Gastroesophageal sphincter (tissue), 4 donors: ENCODE measurements at regions not wholly inside any gene's neighbourhood (a gene's known extent, or its start where the extent isn't known, plus 50 kb on each side); places are given as distances from the start of the nearest gene placed in this dataset.

ENCODE experiments used
- ATAC-seq: fragments of 150-250 bp; one replicate; pipeline ENCODE4 v1.9.1; 2016; ENCODE audit warnings: mild to moderate bottlenecking, moderate library complexity
- H3K27ac ChIP-seq, 4 donors: fragments of 200-600 bp; sonication (generic) in 3 of 4; 1 replicate in 3 of 4; 2 replicates in 1 of 4; pipeline ENCODE4 v1.5.1; 2016 to 2019
- H3K27me3 ChIP-seq: fragments of 200-600 bp; sonication (generic); one replicate; pipeline ENCODE4 v1.5.1; 2019
- H3K36me3 ChIP-seq, 2 donors: fragments of 200-600 bp; sonication (generic); one replicate each; pipeline ENCODE4 v1.5.1; 2019; ENCODE audit warnings: control low read depth in 1 of 2
- H3K4me1 ChIP-seq, 3 donors: fragments of 200-600 bp; sonication (generic); 1 replicate in 2 of 3; 2 replicates in 1 of 3; pipeline ENCODE4 v1.5.1; 2016 to 2019; ENCODE audit warnings: control low read depth in 2 of 3
- H3K4me3 ChIP-seq, 2 donors: fragments of 200-600 bp; sonication (generic); one replicate each; pipeline ENCODE4 v1.5.1; 2019; ENCODE audit warnings: mild to moderate bottlenecking in 1 of 2, moderate library complexity in 1 of 2
- H3K9me3 ChIP-seq, 3 donors: fragments of 200-600 bp; sonication (generic); one replicate each; pipeline ENCODE4 v1.5.1; 2017 to 2019; ENCODE audit warnings: control low read depth in 2 of 3
- EP300 ChIP-seq: sonication (generic); formaldehyde crosslinking; IDR thresholded peaks from one replicate; pipeline ENCODE4 v1.6.1; 2017; ENCODE audit warnings: antibody characterized with exemption, mild to moderate bottlenecking
- POLR2A ChIP-seq, 2 donors: fragments of 450-650 bp; IDR thresholded peaks; one replicate each; pipeline ENCODE4 v1.6.1; 2017; ENCODE audit warnings: antibody characterized with exemption in 2 of 2, mild to moderate bottlenecking in 2 of 2, moderate library complexity in 1 of 2
- POLR2AphosphoS5 ChIP-seq: sonication (generic); formaldehyde crosslinking; IDR thresholded peaks from one replicate; pipeline ENCODE4 v1.6.1; 2017; ENCODE audit warnings: antibody characterized with exemption
- WGBS, 2 donors: methylation state at CpG; one replicate each; pipeline ENCODE4 v1.1.5; 2018; ENCODE audit warnings: low coverage in 1 of 2; 5-methylcytosine and 5-hydroxymethylcytosine counted together
- TF ChIP-seq, protein P1 (sequence below), 4 experiments: fragments of 200-600 bp in 2 of 4; fragments of 450-650 bp in 2 of 4; sonication (generic) in 1 of 4; IDR thresholded peaks; one replicate each; pipeline ENCODE4 v1.5.1; 2017 to 2019; ENCODE audit warnings: antibody characterized with exemption in 4 of 4, mild to moderate bottlenecking in 2 of 4, moderate library complexity in 2 of 4

DNA sequence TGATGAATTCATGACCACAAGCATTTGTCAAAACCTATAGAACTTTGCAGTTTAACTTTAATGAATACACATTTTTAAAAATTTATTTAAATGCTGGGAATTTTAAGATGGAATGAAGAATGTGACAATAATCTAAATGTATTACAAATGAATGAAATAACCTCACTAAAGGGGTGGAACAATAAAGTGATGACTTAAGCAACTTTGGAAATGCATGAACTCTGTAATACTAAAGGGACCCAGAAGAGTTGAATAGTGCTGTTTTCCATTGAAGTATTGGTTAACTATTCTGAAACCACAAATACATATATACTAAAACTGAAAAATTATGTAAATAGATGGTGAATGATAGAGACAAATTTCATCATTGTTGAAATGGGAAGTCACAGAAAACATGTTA, 1395.1 kb downstream of the NCAM2 start:
- H3K36me3 ChIP-seq: no peaks in the 10 kb centered on the region
- no peak for ATAC-seq
- H3K27me3 ChIP-seq: no peaks in the 10 kb centered on the region
- TF ChIP-seq EP300 (no peak), POLR2AphosphoS5 (no peak), POLR2A (IDR thresholded peaks at IDR 0.05) (no peak)
- TF ChIP-seq, protein P1, sequence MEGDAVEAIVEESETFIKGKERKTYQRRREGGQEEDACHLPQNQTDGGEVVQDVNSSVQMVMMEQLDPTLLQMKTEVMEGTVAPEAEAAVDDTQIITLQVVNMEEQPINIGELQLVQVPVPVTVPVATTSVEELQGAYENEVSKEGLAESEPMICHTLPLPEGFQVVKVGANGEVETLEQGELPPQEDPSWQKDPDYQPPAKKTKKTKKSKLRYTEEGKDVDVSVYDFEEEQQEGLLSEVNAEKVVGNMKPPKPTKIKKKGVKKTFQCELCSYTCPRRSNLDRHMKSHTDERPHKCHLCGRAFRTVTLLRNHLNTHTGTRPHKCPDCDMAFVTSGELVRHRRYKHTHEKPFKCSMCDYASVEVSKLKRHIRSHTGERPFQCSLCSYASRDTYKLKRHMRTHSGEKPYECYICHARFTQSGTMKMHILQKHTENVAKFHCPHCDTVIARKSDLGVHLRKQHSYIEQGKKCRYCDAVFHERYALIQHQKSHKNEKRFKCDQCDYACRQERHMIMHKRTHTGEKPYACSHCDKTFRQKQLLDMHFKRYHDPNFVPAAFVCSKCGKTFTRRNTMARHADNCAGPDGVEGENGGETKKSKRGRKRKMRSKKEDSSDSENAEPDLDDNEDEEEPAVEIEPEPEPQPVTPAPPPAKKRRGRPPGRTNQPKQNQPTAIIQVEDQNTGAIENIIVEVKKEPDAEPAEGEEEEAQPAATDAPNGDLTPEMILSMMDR (IDR thresholded peaks at IDR 0.05): no peak
- no peaks in the 10 kb centered on the region for H3K9me3 ChIP-seq
- H3K27ac ChIP-seq: no peak overlapping the region
- no peaks in the 10 kb centered on the region for H3K4me1 ChIP-seq
- H3K4me3 ChIP-seq: no peak overlapping the region

DNA sequence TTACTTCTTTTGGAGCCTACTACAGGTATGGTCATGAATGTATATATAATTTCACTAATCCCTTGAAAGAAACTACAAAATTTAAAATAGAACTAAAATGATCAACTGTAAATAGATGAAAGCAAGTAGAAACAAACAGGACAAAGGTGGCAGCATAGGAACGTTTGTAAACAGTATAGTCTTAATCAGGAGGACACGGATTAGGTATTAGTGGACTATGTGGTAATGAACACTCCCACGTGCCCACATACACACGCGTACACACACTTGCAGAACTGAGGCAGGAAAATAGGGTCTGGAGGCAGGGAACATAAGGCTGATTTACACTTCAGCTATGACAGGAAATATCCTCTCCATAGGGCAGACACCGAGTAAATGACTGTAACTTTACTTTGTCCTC, 1397.8 kb downstream of the NCAM2 start:
- Histone ChIP-seq H3K27me3 (no peaks in the 10 kb centered on the region), H3K27ac (no peak overlapping the region), H3K4me3 (no peak overlapping the region), H3K9me3 (no peaks in the 10 kb centered on the region), H3K36me3 (no peaks in the 10 kb centered on the region), H3K4me1 (no peaks in the 10 kb centered on the region)
- ATAC-seq: no peak
- TF ChIP-seq, protein P1 (IDR thresholded peaks at IDR 0.05): no peak
- TF ChIP-seq POLR2AphosphoS5 (no peak), POLR2A (IDR thresholded peaks at IDR 0.05) (no peak), EP300 (no peak)
- 84 to 86% methylated on average over 6 of the region's 6 CpGs for WGBS, 2 donors

DNA sequence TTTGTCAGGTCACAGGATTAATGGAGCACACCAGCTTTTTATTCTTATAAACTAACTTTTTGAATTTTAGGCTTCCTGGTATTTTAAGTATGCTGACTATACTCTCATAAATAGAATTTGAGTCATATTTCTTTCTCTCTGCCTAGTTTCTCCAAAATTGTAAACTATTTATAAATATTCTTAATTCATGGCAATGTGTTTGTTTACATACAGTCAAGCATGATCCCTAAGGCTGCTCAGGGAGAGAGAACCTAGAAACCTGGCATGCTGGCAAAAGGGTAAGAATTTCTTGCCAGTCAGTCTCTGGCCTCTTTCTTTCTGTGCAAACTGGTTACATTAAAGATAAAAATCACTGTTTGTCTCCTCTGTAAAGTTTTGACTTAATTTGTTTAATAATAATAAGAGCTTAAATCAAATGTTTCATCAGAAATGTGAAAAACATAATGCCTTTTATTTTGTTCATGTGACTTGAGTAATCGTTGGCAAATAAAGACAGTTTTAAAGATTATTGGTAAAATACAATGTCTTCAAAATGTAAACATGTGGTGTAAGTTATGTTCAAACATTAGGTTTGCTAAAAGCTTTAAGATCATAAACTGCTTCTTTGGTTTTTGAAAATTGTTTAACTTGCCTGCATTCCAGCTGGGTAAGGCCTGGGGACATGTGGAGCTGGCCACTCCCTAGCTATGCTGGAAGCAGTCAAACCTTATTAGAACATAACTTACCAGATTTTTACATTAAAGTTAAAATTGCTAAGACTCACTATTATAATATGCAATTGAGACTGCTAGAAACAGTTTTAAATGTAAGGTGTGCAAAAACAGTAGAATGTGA, 1401.7 kb downstream of the NCAM2 start:
- Histone ChIP-seq H3K4me1 (no peaks in the 10 kb centered on the region), H3K9me3 (no peaks in the 10 kb centered on the region), H3K36me3 (no peaks in the 10 kb centered on the region), H3K27me3 (no peaks in the 10 kb centered on the region), H3K27ac (no peak overlapping the region), H3K4me3 (no peak overlapping the region)
- 41 to 44% methylated on average over 1 of the region's 1 CpG for WGBS, 2 donors
- no peak for ATAC-seq
- TF ChIP-seq, protein P1 (IDR thresholded peaks at IDR 0.05): no peak
- TF ChIP-seq POLR2AphosphoS5: no peak
- TF ChIP-seq POLR2A (IDR thresholded peaks at IDR 0.05): no peak
- no peak for TF ChIP-seq EP300

DNA sequence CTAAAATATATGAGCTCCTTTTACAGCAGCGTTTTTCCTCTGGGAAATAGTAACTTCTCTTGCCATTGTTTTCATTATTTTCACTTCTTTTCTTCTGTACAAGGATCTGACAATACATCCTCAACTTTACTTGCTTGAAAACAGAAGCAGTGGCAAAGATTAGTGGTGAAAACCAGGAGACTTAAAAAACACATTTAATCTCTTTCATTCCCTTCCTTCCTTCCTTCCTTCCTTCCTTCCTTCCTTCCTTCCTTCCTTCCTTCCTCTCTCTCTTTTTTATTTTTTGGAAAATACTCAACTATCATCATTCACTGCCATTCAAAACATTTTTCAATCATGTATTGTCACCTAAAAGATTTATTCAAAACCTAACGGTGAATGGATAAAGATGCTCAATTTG, 1411.4 kb downstream of the NCAM2 start:
- no peaks in the 10 kb centered on the region for H3K9me3 ChIP-seq
- WGBS, 2 donors: 69 to 81% methylated on average over 2 of the region's 2 CpGs

More for the DNA sequence above, 1411.4 kb downstream of the NCAM2 start:
- no peak for ATAC-seq
- TF ChIP-seq POLR2A (IDR thresholded peaks at IDR 0.05) (no peak), POLR2AphosphoS5 (no peak), EP300 (no peak)
- TF ChIP-seq, protein P1 (IDR thresholded peaks at IDR 0.05): no peak
- Histone ChIP-seq H3K27me3 (no peaks in the 10 kb centered on the region), H3K36me3 (no peaks in the 10 kb centered on the region), H3K27ac (no peak overlapping the region), H3K4me1 (no peaks in the 10 kb centered on the region), H3K4me3 (no peak overlapping the region)
